ENCODE measurements at regions not wholly inside any gene's neighbourhood (a gene's known extent, or its start where the extent isn't known, plus 50 kb on each side); places are given as distances from the start of the nearest gene placed in this dataset.
"Not testable (repeated sequence)": the region's sequence is repeated elsewhere in the genome, so short reads cannot be mapped to it uniquely, and the experiment has no call there.

GRCh38 chr16:7919782-7920181 lies 587.1 kb downstream of the RBFOX1 start:
- Histone ChIP-seq H3K27me3 (ENCODE audit: control insufficient read depth, insufficient read depth, low read length) (no peaks in the 10 kb centered on the region), H3K9me3 (ENCODE audit: control insufficient read depth, insufficient read depth, low read depth, low read length) (no peaks in the 10 kb centered on the region), H3K9ac (ENCODE audit: low read length) (no peak overlapping the region), H3K4me3 (ENCODE audit: low read depth, low read length) (no peak overlapping the region), H3K4me1 (ENCODE audit: control insufficient read depth, insufficient read depth, low read length) (no peaks in the 10 kb centered on the region), H3K27ac (ENCODE audit: low read depth, low read length) (no peak overlapping the region), H3K36me3 (ENCODE audit: control insufficient read depth, insufficient read depth, low read length) (no peaks in the 10 kb centered on the region)

GRCh38 chr16:7914748-7915147 lies 582.1 kb downstream of the RBFOX1 start:
- Histone ChIP-seq H3K27ac (ENCODE audit: low read depth, low read length) (no peak overlapping the region), H3K9ac (ENCODE audit: low read length) (no peak overlapping the region), H3K36me3 (ENCODE audit: control insufficient read depth, insufficient read depth, low read length) (no peaks in the 10 kb centered on the region), H3K27me3 (ENCODE audit: control insufficient read depth, insufficient read depth, low read length) (no peaks in the 10 kb centered on the region), H3K4me3 (ENCODE audit: low read depth, low read length) (no peak overlapping the region), H3K9me3 (ENCODE audit: control insufficient read depth, insufficient read depth, low read depth, low read length) (no peaks in the 10 kb centered on the region), H3K4me1 (ENCODE audit: control insufficient read depth, insufficient read depth, low read length) (no peaks in the 10 kb centered on the region)

DNA sequence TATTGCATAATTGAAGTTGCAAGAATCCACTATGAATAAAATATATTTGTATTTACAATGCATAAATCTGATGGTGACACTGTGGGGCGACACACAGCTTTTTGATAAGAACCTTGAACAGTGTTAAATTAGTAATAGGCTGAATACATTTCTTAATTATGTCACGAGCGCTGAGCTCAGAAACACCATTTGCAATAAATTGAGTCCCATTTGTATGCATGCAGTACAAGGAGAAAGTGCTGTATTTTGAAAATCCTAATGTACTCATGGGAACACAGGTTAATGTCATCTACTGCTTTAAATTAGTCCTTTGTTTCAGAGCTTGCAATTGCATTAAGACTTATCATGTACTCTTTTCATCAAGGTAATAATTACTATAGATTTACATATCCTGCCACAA lies 579.5 kb downstream of the RBFOX1 start:
- Histone ChIP-seq H3K4me1 (ENCODE audit: control insufficient read depth, insufficient read depth, low read length) (no peaks in the 10 kb centered on the region), H3K36me3 (ENCODE audit: control insufficient read depth, insufficient read depth, low read length) (no peaks in the 10 kb centered on the region), H3K4me3 (ENCODE audit: low read depth, low read length) (no peak overlapping the region), H3K27me3 (ENCODE audit: control insufficient read depth, insufficient read depth, low read length) (no peaks in the 10 kb centered on the region), H3K9ac (ENCODE audit: low read length) (no peak overlapping the region), H3K27ac (ENCODE audit: low read depth, low read length) (no peak overlapping the region), H3K9me3 (ENCODE audit: control insufficient read depth, insufficient read depth, low read depth, low read length) (no peaks in the 10 kb centered on the region)

- Histone ChIP-seq H3K27me3 (ENCODE audit: control insufficient read depth, insufficient read depth, low read length) (no peaks in the 10 kb centered on the region), H3K4me1 (ENCODE audit: control insufficient read depth, insufficient read depth, low read length) (no peaks in the 10 kb centered on the region), H3K27ac (ENCODE audit: low read depth, low read length) (no peak overlapping the region), H3K9me3 (ENCODE audit: control insufficient read depth, insufficient read depth, low read depth, low read length) (no peaks in the 10 kb centered on the region), H3K4me3 (ENCODE audit: low read depth, low read length) (no peak overlapping the region), H3K36me3 (ENCODE audit: control insufficient read depth, insufficient read depth, low read length) (no peaks in the 10 kb centered on the region), H3K9ac (ENCODE audit: low read length) (no peak overlapping the region)
Measured at GRCh38 chr16:7910116-7910515, 577.5 kb downstream of the RBFOX1 start.

DNA sequence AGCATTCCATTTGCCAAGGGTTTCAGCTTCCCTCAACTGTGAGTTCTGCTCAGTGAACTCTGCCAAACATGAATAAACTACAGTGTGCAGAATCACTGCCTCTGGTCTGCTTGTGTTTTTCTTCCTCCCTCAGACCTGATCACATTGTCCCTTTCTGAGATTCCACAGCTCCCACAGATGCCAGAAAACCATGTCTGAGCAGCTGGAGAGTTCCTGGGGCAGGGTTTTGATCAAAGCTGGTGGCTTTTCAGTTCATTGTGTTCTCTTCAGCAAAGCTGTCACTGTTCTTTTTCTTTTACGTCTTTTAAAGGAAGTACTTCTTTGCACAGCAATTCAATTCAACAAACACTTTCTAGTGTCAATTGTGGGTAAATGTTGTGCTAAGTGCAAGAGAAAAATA lies 555.8 kb downstream of the RBFOX1 start:
- Histone ChIP-seq H3K27ac (ENCODE audit: low read depth, low read length) (no peak overlapping the region), H3K9ac (ENCODE audit: low read length) (no peak overlapping the region), H3K9me3 (ENCODE audit: control insufficient read depth, insufficient read depth, low read depth, low read length) (no peaks in the 10 kb centered on the region), H3K4me3 (ENCODE audit: low read depth, low read length) (no peak overlapping the region), H3K36me3 (ENCODE audit: control insufficient read depth, insufficient read depth, low read length) (no peaks in the 10 kb centered on the region), H3K27me3 (ENCODE audit: control insufficient read depth, insufficient read depth, low read length) (no peaks in the 10 kb centered on the region), H3K4me1 (ENCODE audit: control insufficient read depth, insufficient read depth, low read length) (no peaks in the 10 kb centered on the region)

GRCh38 chr16:7887316-7887715 lies 554.7 kb downstream of the RBFOX1 start:
- Histone ChIP-seq H3K4me1 (ENCODE audit: control insufficient read depth, insufficient read depth, low read length) (no peaks in the 10 kb centered on the region), H3K9ac (ENCODE audit: low read length) (no peak overlapping the region), H3K36me3 (ENCODE audit: control insufficient read depth, insufficient read depth, low read length) (no peaks in the 10 kb centered on the region), H3K27ac (ENCODE audit: low read depth, low read length) (no peak overlapping the region), H3K27me3 (ENCODE audit: control insufficient read depth, insufficient read depth, low read length) (no peaks in the 10 kb centered on the region), H3K4me3 (ENCODE audit: low read depth, low read length) (no peak overlapping the region), H3K9me3 (ENCODE audit: control insufficient read depth, insufficient read depth, low read depth, low read length) (no peaks in the 10 kb centered on the region)

GRCh38 chr16:7871979-7872378 lies 539.3 kb downstream of the RBFOX1 start:
- Histone ChIP-seq H3K9me3 (ENCODE audit: control insufficient read depth, insufficient read depth, low read depth, low read length) (0 out of 2 replicates have a peak, but pooled peaks cover 3% of the 10 kb centered on the region), H3K27ac (ENCODE audit: low read depth, low read length) (no peak overlapping the region), H3K36me3 (ENCODE audit: control insufficient read depth, insufficient read depth, low read length) (no peaks in the 10 kb centered on the region), H3K27me3 (ENCODE audit: control insufficient read depth, insufficient read depth, low read length) (no peaks in the 10 kb centered on the region), H3K9ac (ENCODE audit: low read length) (no peak overlapping the region), H3K4me3 (ENCODE audit: low read depth, low read length) (no peak overlapping the region), H3K4me1 (ENCODE audit: control insufficient read depth, insufficient read depth, low read length) (peaks cover 11% of the 10 kb centered on the region)

DNA sequence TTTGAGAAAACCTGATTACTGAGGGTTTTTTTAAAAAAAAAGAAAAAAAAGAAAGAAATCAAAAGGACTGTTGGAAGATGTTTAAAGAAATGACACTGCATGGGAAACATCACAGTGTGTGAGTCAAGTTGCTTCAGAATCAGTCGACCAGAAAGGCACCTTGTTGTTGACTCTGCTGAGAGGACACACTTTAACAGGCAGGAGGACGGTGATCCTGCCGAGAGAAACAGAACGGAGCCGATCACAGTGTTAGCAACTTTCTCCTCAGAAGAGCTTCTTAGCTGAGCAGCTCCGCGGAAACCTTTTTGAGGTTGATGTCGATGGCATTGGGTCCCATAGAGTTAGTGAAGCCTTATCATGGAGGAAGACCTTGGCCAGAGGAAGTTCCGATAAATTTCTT lies 538.7 kb downstream of the RBFOX1 start:
- H3K4me3 ChIP-seq (ENCODE audit: low read depth, low read length): no peak overlapping the region
- 0 out of 2 replicates have a peak, but pooled peaks cover 3% of the 10 kb centered on the region for H3K9me3 ChIP-seq (ENCODE audit: control insufficient read depth, insufficient read depth, low read depth, low read length)
- no peaks in the 10 kb centered on the region for H3K36me3 ChIP-seq (ENCODE audit: control insufficient read depth, insufficient read depth, low read length)

GRCh38 chr16:7867831-7868230 lies 535.2 kb downstream of the RBFOX1 start:
- Histone ChIP-seq H3K36me3 (ENCODE audit: control insufficient read depth, insufficient read depth, low read length) (no peaks in the 10 kb centered on the region), H3K4me1 (ENCODE audit: control insufficient read depth, insufficient read depth, low read length) (peaks cover 18% of the 10 kb centered on the region), H3K27me3 (ENCODE audit: control insufficient read depth, insufficient read depth, low read length) (no peaks in the 10 kb centered on the region), H3K9ac (ENCODE audit: low read length) (no peak overlapping the region), H3K27ac (ENCODE audit: low read depth, low read length) (no peak overlapping the region), H3K4me3 (ENCODE audit: low read depth, low read length) (no peak overlapping the region), H3K9me3 (ENCODE audit: control insufficient read depth, insufficient read depth, low read depth, low read length) (no peaks in the 10 kb centered on the region)

More for the DNA sequence above, 538.7 kb downstream of the RBFOX1 start:
- Histone ChIP-seq H3K4me1 (ENCODE audit: control insufficient read depth, insufficient read depth, low read length) (peaks cover 17% of the 10 kb centered on the region), H3K9ac (ENCODE audit: low read length) (no peak overlapping the region), H3K27ac (ENCODE audit: low read depth, low read length) (no peak overlapping the region), H3K27me3 (ENCODE audit: control insufficient read depth, insufficient read depth, low read length) (no peaks in the 10 kb centered on the region)

DNA sequence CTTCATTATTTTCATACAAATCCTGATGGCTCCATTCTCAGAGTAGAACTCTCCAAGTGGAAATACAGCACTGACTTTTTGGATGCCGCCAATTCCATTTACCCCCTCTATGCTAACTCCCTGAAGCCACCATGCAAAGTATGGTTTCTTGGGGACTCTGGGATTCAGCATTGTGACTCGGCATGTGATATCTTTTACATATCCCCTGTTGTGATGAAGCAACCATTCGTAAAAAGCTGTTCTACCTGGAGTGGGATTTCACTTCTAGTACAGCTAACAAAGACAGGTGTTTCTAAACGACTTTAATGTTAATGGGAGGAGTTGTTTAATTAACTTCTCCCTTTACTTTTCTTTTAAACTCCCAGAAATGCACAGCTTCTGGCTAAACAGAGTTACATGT lies 533.5 kb downstream of the RBFOX1 start:
- no peak overlapping the region for H3K4me3 ChIP-seq (ENCODE audit: low read depth, low read length)
- H3K27ac ChIP-seq (ENCODE audit: low read depth, low read length): no peak overlapping the region
- no peaks in the 10 kb centered on the region for H3K9me3 ChIP-seq (ENCODE audit: control insufficient read depth, insufficient read depth, low read depth, low read length)
- H3K9ac ChIP-seq (ENCODE audit: low read length): no peak overlapping the region
- peaks cover 26% of the 10 kb centered on the region for H3K4me1 ChIP-seq (ENCODE audit: control insufficient read depth, insufficient read depth, low read length)
- H3K36me3 ChIP-seq (ENCODE audit: control insufficient read depth, insufficient read depth, low read length): no peaks in the 10 kb centered on the region
- no peaks in the 10 kb centered on the region for H3K27me3 ChIP-seq (ENCODE audit: control insufficient read depth, insufficient read depth, low read length)

DNA sequence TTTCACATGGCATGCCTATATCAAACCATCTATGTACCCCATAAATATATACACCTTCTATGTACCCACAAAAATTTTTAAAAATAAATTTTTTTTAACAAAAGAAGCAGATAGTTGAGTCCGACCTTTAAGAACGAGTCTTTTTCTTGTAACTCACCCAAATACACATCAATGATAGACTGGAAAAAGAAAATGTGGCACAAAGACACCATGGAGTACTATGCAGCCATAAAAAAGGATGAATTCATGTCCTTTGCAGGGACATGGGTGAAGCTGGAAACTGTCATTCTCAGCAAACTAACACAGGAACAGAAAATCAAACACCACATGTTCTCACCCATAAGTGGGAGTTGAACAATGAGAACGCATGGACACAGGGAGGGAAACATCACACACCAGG lies 532.7 kb downstream of the RBFOX1 start:
- H3K27ac ChIP-seq (ENCODE audit: low read depth, low read length); H3K27me3 ChIP-seq (ENCODE audit: control insufficient read depth, insufficient read depth, low read length); H3K4me3 ChIP-seq (ENCODE audit: low read depth, low read length); H3K36me3 ChIP-seq (ENCODE audit: control insufficient read depth, insufficient read depth, low read length); H3K9ac ChIP-seq (ENCODE audit: low read length); H3K9me3 ChIP-seq (ENCODE audit: control insufficient read depth, insufficient read depth, low read depth, low read length): not testable (repeated sequence)
- H3K4me1 ChIP-seq (ENCODE audit: control insufficient read depth, insufficient read depth, low read length): peaks cover 26% of the 10 kb centered on the region

All from HUES6 (cell line).